Calu3 (cell line): ENCODE measurements at regions not wholly inside any gene's neighbourhood (a gene's known extent, or its start where the extent isn't known, plus 50 kb on each side); places are given as distances from the start of the nearest gene placed in this dataset.

Experiments used
- BruUV-seq: library from RNA; stranded (reverse); fragments of 400-500 nt; replicated peaks from 2 replicates; lab custom pipeline; 2021; lab: Mats Ljungman, UMichigan
- CTCF ChIA-PET: fragments of 300-600 bp; sonication (Branson Sonifier 250); formaldehyde crosslinking; loops from one replicate; lab custom pipeline; 2022; ENCODE audit warnings: antibody characterized with exemption; lab: Charles Lee
- DNase-seq: peaks from one replicate; pipeline ENCODE4 v3.0.0; 2022
- H3K27ac Mint-ChIP-seq: one replicate; pipeline ENCODE4 v1.8.0; 2022; ENCODE audit warnings: mixed read lengths; ENCODE audit not compliant: unreplicated experiment
- H3K27me3 Mint-ChIP-seq: one replicate; pipeline ENCODE4 v1.8.0; 2022; ENCODE audit warnings: mixed read lengths; ENCODE audit not compliant: unreplicated experiment
- H3K36me3 Mint-ChIP-seq: one replicate; pipeline ENCODE4 v1.8.0; 2022; ENCODE audit warnings: mild to moderate bottlenecking, moderate library complexity, mixed read lengths; ENCODE audit not compliant: insufficient read depth, unreplicated experiment
- H3K4me1 Mint-ChIP-seq: one replicate; pipeline ENCODE4 v1.8.0; 2022; ENCODE audit warnings: mild to moderate bottlenecking, low read depth, mixed read lengths; ENCODE audit not compliant: unreplicated experiment
- H3K4me3 Mint-ChIP-seq: one replicate; pipeline ENCODE4 v1.8.0; 2022; ENCODE audit warnings: mild to moderate bottlenecking, low read depth, moderate library complexity, mixed read lengths; ENCODE audit not compliant: unreplicated experiment
- H3K9me3 Mint-ChIP-seq: one replicate; pipeline ENCODE4 v1.8.0; 2022; ENCODE audit warnings: low read depth, mixed read lengths; ENCODE audit not compliant: unreplicated experiment
- CTCF ChIP-seq: fragments of 200-600 bp; IDR thresholded peaks from one replicate; pipeline ENCODE4 v1.8.0; 2022; ENCODE audit warnings: antibody characterized with exemption; ENCODE audit not compliant: unreplicated experiment
- intact Hi-C: fragments of 100-400 bp; cut with micrococcal nuclease; formaldehyde crosslinking; loops from one replicate; pipeline ENCODE4 v1.10.0; 2022; ENCODE audit not compliant: unreplicated experiment

DNA sequence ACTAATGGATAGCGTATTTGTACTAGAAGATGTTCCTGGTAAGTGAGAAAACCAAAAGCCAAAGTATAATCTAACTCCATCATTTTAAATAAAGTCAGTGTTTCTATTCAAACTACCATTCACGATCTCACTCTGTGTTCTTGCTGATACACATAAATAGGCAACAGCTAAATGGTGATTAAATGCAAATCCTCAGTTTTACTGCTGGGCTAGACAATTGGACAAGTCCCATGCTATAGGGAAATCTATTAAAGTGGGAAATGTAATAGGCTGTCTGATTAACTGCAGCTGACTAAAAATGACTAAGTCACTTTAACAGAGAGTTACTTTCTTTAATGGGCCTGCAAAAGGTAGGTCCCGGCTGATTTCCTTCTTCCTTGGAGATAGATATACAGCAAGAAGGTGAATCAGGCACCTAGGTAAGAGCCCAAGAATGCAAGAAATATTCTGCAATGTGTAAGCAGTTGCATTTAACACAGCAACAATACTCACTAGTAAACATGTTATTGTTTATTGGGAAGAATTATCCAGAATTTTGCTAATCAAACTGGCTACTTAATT lies 298.4 kb downstream of the SLITRK6 start:
- no peak for DNase-seq
- Mint-ChIP-seq H3K4me1 (no peaks in the 10 kb centered on the region), H3K9me3 (no peaks in the 10 kb centered on the region), H3K27ac (no peak overlapping the region), H3K36me3 (no peaks in the 10 kb centered on the region), H3K4me3 (no peak overlapping the region), H3K27me3 (no peaks in the 10 kb centered on the region)
- CTCF ChIA-PET = no interaction called here
- intact Hi-C loops = loop anchor here (10.0 kb wide), 1 partner anchor 224 kb away; no protein-coding TSS in a partner anchor
- TF ChIP-seq CTCF = no peak
- no TSS peak for BruUV-seq

- intact Hi-C loops = no loop called here
- no TSS peak for BruUV-seq
- H3K9me3 Mint-ChIP-seq = no peaks in the 10 kb centered on the region
Observed at GRCh38 chr13:85498774-85499173, 300.4 kb downstream of the SLITRK6 start.

DNA sequence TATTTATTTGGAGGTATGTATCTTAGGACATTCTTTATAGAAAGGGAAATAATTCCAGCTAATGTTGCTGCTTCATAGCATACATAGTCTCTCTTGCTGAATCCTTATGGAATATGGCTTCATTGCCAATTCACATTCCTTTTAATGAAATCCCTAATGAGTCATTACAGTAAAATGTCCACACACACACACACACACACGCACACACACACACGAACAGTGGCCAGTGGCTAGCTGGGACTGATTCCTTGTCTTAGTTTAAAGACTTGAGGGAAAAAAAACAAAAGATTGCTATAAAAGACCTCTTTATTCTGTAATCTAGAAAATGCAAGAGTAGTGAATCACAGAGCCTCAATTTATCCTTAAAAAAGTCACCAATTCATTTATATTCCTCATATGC lies 301.6 kb downstream of the SLITRK6 start:
- no peaks in the 10 kb centered on the region for H3K9me3 Mint-ChIP-seq
- no peaks in the 10 kb centered on the region for H3K27me3 Mint-ChIP-seq
- no peak for TF ChIP-seq CTCF
- no peaks in the 10 kb centered on the region for H3K36me3 Mint-ChIP-seq
- no TSS peak for BruUV-seq
- CTCF ChIA-PET = interaction anchor here (0.6 kb wide), 1 partner anchor 603 kb away, joined by 3 read pairs; no protein-coding TSS in a partner anchor
- peak; percentile 34 for DNase-seq
- H3K4me3 Mint-ChIP-seq = no peak overlapping the region
- no peak overlapping the region for H3K27ac Mint-ChIP-seq
- no peaks in the 10 kb centered on the region for H3K4me1 Mint-ChIP-seq
- intact Hi-C loops = no loop called here

More at GRCh38 chr13:85498774-85499173, 300.4 kb downstream of the SLITRK6 start:
- H3K4me3 Mint-ChIP-seq = no peak overlapping the region
- no peak for DNase-seq
- no peaks in the 10 kb centered on the region for H3K27me3 Mint-ChIP-seq
- CTCF ChIA-PET = no interaction called here
- H3K36me3 Mint-ChIP-seq = no peaks in the 10 kb centered on the region
- no peak for TF ChIP-seq CTCF
- H3K27ac Mint-ChIP-seq = no peak overlapping the region
- no peaks in the 10 kb centered on the region for H3K4me1 Mint-ChIP-seq

GRCh38 chr13:85492283-85492682 lies 306.9 kb downstream of the SLITRK6 start:
- Mint-ChIP-seq H3K36me3 (no peaks in the 10 kb centered on the region), H3K27ac (no peak overlapping the region), H3K9me3 (no peaks in the 10 kb centered on the region), H3K4me1 (no peaks in the 10 kb centered on the region), H3K27me3 (no peaks in the 10 kb centered on the region), H3K4me3 (no peak overlapping the region)
- CTCF ChIA-PET = no interaction called here
- no peak for DNase-seq
- intact Hi-C loops = no loop called here
- no peak for TF ChIP-seq CTCF
- BruUV-seq = no TSS peak
